ENCODE measurements at regions not wholly inside any gene's neighbourhood (a gene's known extent, or its start where the extent isn't known, plus 50 kb on each side); places are given as distances from the start of the nearest gene placed in this dataset.

DNA sequence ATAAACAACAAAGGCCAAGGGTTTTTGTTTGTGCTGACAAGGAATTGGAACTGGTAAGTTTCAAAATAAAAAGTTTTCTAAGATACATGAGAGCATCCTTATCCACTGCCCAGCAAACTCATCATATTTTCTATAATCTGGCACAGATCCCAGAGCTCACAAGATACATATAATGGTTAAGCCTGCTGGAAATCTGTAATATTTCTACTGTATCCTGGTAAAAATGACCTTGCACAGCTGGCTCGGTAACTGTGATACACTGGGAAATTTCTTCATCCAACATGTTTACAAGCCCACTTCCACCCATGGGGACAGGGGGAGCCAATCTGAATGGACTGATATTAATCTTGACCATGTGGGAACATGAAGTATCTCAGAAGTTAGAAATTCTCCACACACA lies 425.4 kb upstream of the MMADHC start:
- DNase-seq: no peak
- Histone ChIP-seq H3K36me3 (ENCODE audit: control insufficient read depth in 1 of 2, insufficient read depth in 2 of 2, low read length in 2 of 2) (no peaks in the 10 kb centered on the region), H4K12ac (ENCODE audit: low read depth, low read length) (no peak overlapping the region), H2BK5ac (ENCODE audit: low read depth, low read length, poor library complexity) (no peak overlapping the region), H2AFZ (ENCODE audit: insufficient read depth, low read length, poor library complexity) (no peak overlapping the region), H3K14ac (ENCODE audit: low read length) (no peak overlapping the region), H3K4ac (ENCODE audit: low read depth, low read length) (no peak overlapping the region), H3K23ac (ENCODE audit: low read length) (no peak overlapping the region), H3K9me3 (ENCODE audit: insufficient read depth, low read depth, low read length) (no peaks in the 10 kb centered on the region), H3K4me2 (ENCODE audit: low read length) (no peak overlapping the region), H3K27me3 (ENCODE audit: insufficient read depth, low read length) (no peaks in the 10 kb centered on the region), H3K27ac (ENCODE audit: low read depth, low read length) (no peak overlapping the region), H3K4me3 (ENCODE audit: low read depth, low read length) (no peak overlapping the region), H3K4me1 (ENCODE audit: control insufficient read depth in 1 of 2, insufficient read depth in 2 of 2, low read length in 2 of 2) (no peaks in the 10 kb centered on the region), H3K79me1 (ENCODE audit: low read length) (no peaks in the 10 kb centered on the region), H4K91ac (ENCODE audit: low read depth, low read length) (no peak overlapping the region), H3K79me2 (ENCODE audit: control insufficient read depth, insufficient read depth, low read length, poor library complexity) (no peaks in the 10 kb centered on the region), H4K8ac (ENCODE audit: low read depth, low read length) (no peak overlapping the region), H2BK120ac (ENCODE audit: insufficient read depth, low read length, poor library complexity) (no peak overlapping the region), H3K18ac (ENCODE audit: low read length) (no peak overlapping the region), H2AK5ac (ENCODE audit: low read length) (no peak overlapping the region), H2BK12ac (ENCODE audit: low read length) (no peak overlapping the region), H3K9ac (ENCODE audit: low read length) (no peak overlapping the region)
- WGBS (ENCODE audit: extremely low coverage, insufficient coverage, insufficient read length): no CpG with 5 or more reads among the region's 1 CpG

DNA sequence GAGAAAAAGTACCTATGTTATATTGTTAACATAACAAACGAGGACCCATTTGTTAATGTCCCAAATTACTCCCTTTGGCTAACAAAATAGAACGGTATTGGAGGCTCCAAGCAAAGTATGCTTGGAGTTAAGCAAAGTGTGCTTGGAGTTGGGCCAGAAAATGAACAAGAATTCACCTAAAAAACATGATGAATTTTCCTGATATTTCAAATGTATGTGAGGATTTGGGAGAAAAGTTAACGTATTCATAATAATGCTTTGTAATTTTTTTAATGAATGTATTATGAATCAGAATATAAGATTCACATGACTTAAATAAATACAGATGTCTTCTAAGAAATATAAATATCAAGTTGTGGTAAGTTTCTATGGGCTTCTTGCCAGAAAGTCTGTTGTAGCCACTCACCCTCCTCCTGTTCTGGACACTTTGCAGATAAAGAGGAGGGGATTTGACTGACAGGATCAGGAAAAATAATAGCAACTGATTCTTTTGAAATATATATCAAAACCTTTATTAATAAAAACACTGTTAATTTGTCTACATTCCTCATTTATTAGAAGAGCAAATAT lies 423.7 kb upstream of the MMADHC start:
- no peak overlapping the region for H2AFZ ChIP-seq (ENCODE audit: insufficient read depth, low read length, poor library complexity)
- no peaks in the 10 kb centered on the region for H3K27me3 ChIP-seq (ENCODE audit: insufficient read depth, low read length)
- H3K23ac ChIP-seq (ENCODE audit: low read length): no peak overlapping the region
- no peak overlapping the region for H3K14ac ChIP-seq (ENCODE audit: low read length)
- no peaks in the 10 kb centered on the region for H3K4me1 ChIP-seq (ENCODE audit: control insufficient read depth in 1 of 2, insufficient read depth in 2 of 2, low read length in 2 of 2)
- no peaks in the 10 kb centered on the region for H3K9me3 ChIP-seq (ENCODE audit: insufficient read depth, low read depth, low read length)
- WGBS (ENCODE audit: extremely low coverage, insufficient coverage, insufficient read length): no CpG with 5 or more reads among the region's 3 CpGs
- no peak overlapping the region for H3K4me2 ChIP-seq (ENCODE audit: low read length)
- no peak overlapping the region for H2BK120ac ChIP-seq (ENCODE audit: insufficient read depth, low read length, poor library complexity)
- H4K12ac ChIP-seq (ENCODE audit: low read depth, low read length): no peak overlapping the region
- H2AK5ac ChIP-seq (ENCODE audit: low read length): no peak overlapping the region
- no peaks in the 10 kb centered on the region for H3K79me2 ChIP-seq (ENCODE audit: control insufficient read depth, insufficient read depth, low read length, poor library complexity)
- no peak overlapping the region for H3K27ac ChIP-seq (ENCODE audit: low read depth, low read length)
- H4K91ac ChIP-seq (ENCODE audit: low read depth, low read length): no peak overlapping the region
- no peak for DNase-seq
- no peak overlapping the region for H3K4ac ChIP-seq (ENCODE audit: low read depth, low read length)
- no peaks in the 10 kb centered on the region for H3K36me3 ChIP-seq (ENCODE audit: control insufficient read depth in 1 of 2, insufficient read depth in 2 of 2, low read length in 2 of 2)
- no peak overlapping the region for H4K8ac ChIP-seq (ENCODE audit: low read depth, low read length)
- H3K79me1 ChIP-seq (ENCODE audit: low read length): no peaks in the 10 kb centered on the region
- H2BK5ac ChIP-seq (ENCODE audit: low read depth, low read length, poor library complexity): no peak overlapping the region
- no peak overlapping the region for H3K4me3 ChIP-seq (ENCODE audit: low read depth, low read length)
- H3K18ac ChIP-seq (ENCODE audit: low read length): no peak overlapping the region
- no peak overlapping the region for H3K9ac ChIP-seq (ENCODE audit: low read length)
- no peak overlapping the region for H2BK12ac ChIP-seq (ENCODE audit: low read length)

DNA sequence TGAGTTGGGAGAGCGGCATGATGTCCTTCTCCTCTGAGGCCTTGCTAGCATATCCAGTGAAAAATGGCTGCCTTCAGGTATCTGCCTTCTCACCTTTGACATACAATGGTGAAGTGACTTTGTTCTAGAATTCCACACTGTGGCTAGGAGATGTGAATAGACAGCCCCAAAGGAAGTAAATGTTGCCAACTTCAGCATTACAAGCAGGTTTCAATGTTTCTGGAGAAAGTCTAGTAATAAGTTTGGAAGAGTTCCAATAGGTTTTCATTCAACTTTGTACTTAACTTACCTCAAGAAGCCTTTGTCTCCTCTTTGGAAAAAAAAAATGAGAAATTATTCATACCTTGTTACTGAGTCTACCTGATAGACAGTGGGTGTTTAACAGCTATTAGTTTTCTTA lies 421.3 kb upstream of the MMADHC start:
- Histone ChIP-seq H4K91ac (ENCODE audit: low read depth, low read length) (no peak overlapping the region), H2BK120ac (ENCODE audit: insufficient read depth, low read length, poor library complexity) (no peak overlapping the region), H4K12ac (ENCODE audit: low read depth, low read length) (no peak overlapping the region), H3K4ac (ENCODE audit: low read depth, low read length) (no peak overlapping the region), H3K36me3 (ENCODE audit: control insufficient read depth in 1 of 2, insufficient read depth in 2 of 2, low read length in 2 of 2) (no peaks in the 10 kb centered on the region), H3K23ac (ENCODE audit: low read length) (no peak overlapping the region), H3K27ac (ENCODE audit: low read depth, low read length) (no peak overlapping the region), H3K14ac (ENCODE audit: low read length) (no peak overlapping the region), H3K4me3 (ENCODE audit: low read depth, low read length) (no peak overlapping the region), H2AK5ac (ENCODE audit: low read length) (no peak overlapping the region), H3K9ac (ENCODE audit: low read length) (no peak overlapping the region), H2AFZ (ENCODE audit: insufficient read depth, low read length, poor library complexity) (no peak overlapping the region), H3K27me3 (ENCODE audit: insufficient read depth, low read length) (no peaks in the 10 kb centered on the region), H3K9me3 (ENCODE audit: insufficient read depth, low read depth, low read length) (no peaks in the 10 kb centered on the region), H3K4me1 (ENCODE audit: control insufficient read depth in 1 of 2, insufficient read depth in 2 of 2, low read length in 2 of 2) (no peaks in the 10 kb centered on the region), H3K18ac (ENCODE audit: low read length) (no peak overlapping the region), H3K79me1 (ENCODE audit: low read length) (no peaks in the 10 kb centered on the region), H2BK12ac (ENCODE audit: low read length) (no peak overlapping the region), H3K4me2 (ENCODE audit: low read length) (no peak overlapping the region), H2BK5ac (ENCODE audit: low read depth, low read length, poor library complexity) (no peak overlapping the region), H3K79me2 (ENCODE audit: control insufficient read depth, insufficient read depth, low read length, poor library complexity) (no peaks in the 10 kb centered on the region), H4K8ac (ENCODE audit: low read depth, low read length) (no peak overlapping the region)
- no peak for DNase-seq
- WGBS (ENCODE audit: extremely low coverage, insufficient coverage, insufficient read length): no CpG with 5 or more reads among the region's 1 CpG

DNA sequence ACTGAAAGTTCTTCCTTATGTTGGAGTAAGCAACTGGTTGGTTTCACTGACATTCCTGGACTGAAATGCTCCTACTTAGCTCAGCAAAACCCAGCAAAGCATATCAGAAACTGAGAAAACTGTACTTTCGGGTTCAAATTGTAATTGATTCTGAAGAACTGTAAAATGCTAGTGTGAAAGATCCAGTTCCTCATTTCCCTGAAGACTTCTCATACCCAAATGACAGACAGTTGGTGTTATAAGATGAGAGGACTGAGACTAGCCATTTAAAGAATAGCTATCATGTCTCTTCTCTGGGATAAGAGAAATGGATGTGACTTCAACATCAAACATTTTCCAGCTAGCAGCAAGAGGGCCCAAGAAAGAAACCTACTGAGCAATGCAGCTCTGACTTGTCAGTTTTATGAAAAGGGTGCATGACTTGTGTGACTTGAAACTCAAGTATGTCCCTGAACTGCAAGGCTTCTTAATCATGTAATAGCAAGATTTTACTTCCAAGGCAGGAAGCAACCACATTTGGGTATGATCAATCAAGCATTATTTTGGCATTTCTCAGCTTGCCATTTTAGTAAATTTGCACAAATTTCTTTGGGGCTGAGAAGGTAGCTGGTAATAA lies 420.3 kb upstream of the MMADHC start:
- WGBS (ENCODE audit: extremely low coverage, insufficient coverage, insufficient read length): no CpG with 5 or more reads among the region's 1 CpG
- Histone ChIP-seq H3K27ac (ENCODE audit: low read depth, low read length) (no peak overlapping the region), H3K4me3 (ENCODE audit: low read depth, low read length) (no peak overlapping the region), H3K4me1 (ENCODE audit: control insufficient read depth in 1 of 2, insufficient read depth in 2 of 2, low read length in 2 of 2) (no peaks in the 10 kb centered on the region), H3K4me2 (ENCODE audit: low read length) (no peak overlapping the region), H3K9me3 (ENCODE audit: insufficient read depth, low read depth, low read length) (peaks cover 1% of the 10 kb centered on the region), H3K36me3 (ENCODE audit: control insufficient read depth in 1 of 2, insufficient read depth in 2 of 2, low read length in 2 of 2) (no peaks in the 10 kb centered on the region), H3K79me1 (ENCODE audit: low read length) (no peaks in the 10 kb centered on the region), H3K4ac (ENCODE audit: low read depth, low read length) (no peak overlapping the region), H3K27me3 (ENCODE audit: insufficient read depth, low read length) (no peaks in the 10 kb centered on the region), H4K12ac (ENCODE audit: low read depth, low read length) (no peak overlapping the region), H2BK120ac (ENCODE audit: insufficient read depth, low read length, poor library complexity) (no peak overlapping the region), H2BK5ac (ENCODE audit: low read depth, low read length, poor library complexity) (no peak overlapping the region), H3K9ac (ENCODE audit: low read length) (no peak overlapping the region), H3K14ac (ENCODE audit: low read length) (no peak overlapping the region), H2AK5ac (ENCODE audit: low read length) (no peak overlapping the region), H4K8ac (ENCODE audit: low read depth, low read length) (no peak overlapping the region), H2BK12ac (ENCODE audit: low read length) (no peak overlapping the region), H3K18ac (ENCODE audit: low read length) (no peak overlapping the region), H3K23ac (ENCODE audit: low read length) (no peak overlapping the region), H2AFZ (ENCODE audit: insufficient read depth, low read length, poor library complexity) (no peak overlapping the region), H3K79me2 (ENCODE audit: control insufficient read depth, insufficient read depth, low read length, poor library complexity) (no peaks in the 10 kb centered on the region), H4K91ac (ENCODE audit: low read depth, low read length) (no peak overlapping the region)
- DNase-seq: no peak
